ENCODE measurements at regions not wholly inside any gene's neighbourhood (a gene's known extent, or its start where the extent isn't known, plus 50 kb on each side); places are given as distances from the start of the nearest gene placed in this dataset.
"Not testable (repeated sequence)": the region's sequence is repeated elsewhere in the genome, so short reads cannot be mapped to it uniquely, and the experiment has no call there.

GRCh38 chr5:25445381-25446060 is 800.7 kb upstream of the CDH10 start:
- not testable (repeated sequence) for H3K27me3 ChIP-seq (ENCODE audit: control insufficient read depth in 5 of 5, insufficient read depth in 4 of 5, low read length in 5 of 5); H3K9ac ChIP-seq (ENCODE audit: low read length in 5 of 5)

GRCh38 chr5:25444697-25445096 is 799.9 kb upstream of the CDH10 start:
- no peak overlapping the region for H3K27ac ChIP-seq (ENCODE audit: low read depth, low read length)
- no peaks in the 10 kb centered on the region for H3K27me3 ChIP-seq (ENCODE audit: control insufficient read depth in 5 of 5, insufficient read depth in 4 of 5, low read length in 5 of 5)
- no peaks in the 10 kb centered on the region for H3K9me3 ChIP-seq (ENCODE audit: control insufficient read depth in 5 of 5, low read length in 5 of 5)
- H3K4me1 ChIP-seq (ENCODE audit: control insufficient read depth in 5 of 5, insufficient read depth in 5 of 5, low read length in 5 of 5), result no peaks in the 10 kb centered on the region
- no peaks in the 10 kb centered on the region for H3K36me3 ChIP-seq (ENCODE audit: control insufficient read depth in 5 of 5, insufficient read depth in 5 of 5, low read length in 5 of 5)
- no peak overlapping the region for H3K9ac ChIP-seq (ENCODE audit: low read length in 5 of 5)
- no peak overlapping the region for H3K4me3 ChIP-seq (ENCODE audit: low read depth in 1 of 5, low read length in 5 of 5)

More at GRCh38 chr5:25445381-25446060, 800.7 kb upstream of the CDH10 start:
- not testable (repeated sequence) for H3K27ac ChIP-seq (ENCODE audit: low read depth, low read length); H3K4me1 ChIP-seq (ENCODE audit: control insufficient read depth in 5 of 5, insufficient read depth in 5 of 5, low read length in 5 of 5); H3K9me3 ChIP-seq (ENCODE audit: control insufficient read depth in 5 of 5, low read length in 5 of 5); H3K4me3 ChIP-seq (ENCODE audit: low read depth in 1 of 5, low read length in 5 of 5); H3K36me3 ChIP-seq (ENCODE audit: control insufficient read depth in 5 of 5, insufficient read depth in 5 of 5, low read length in 5 of 5)

- no peaks in the 10 kb centered on the region for H3K27me3 ChIP-seq (ENCODE audit: control insufficient read depth in 5 of 5, insufficient read depth in 4 of 5, low read length in 5 of 5)
- no peaks in the 10 kb centered on the region for H3K9me3 ChIP-seq (ENCODE audit: control insufficient read depth in 5 of 5, low read length in 5 of 5)
- no peak overlapping the region for H3K27ac ChIP-seq (ENCODE audit: low read depth, low read length)
- H3K4me3 ChIP-seq (ENCODE audit: low read depth in 1 of 5, low read length in 5 of 5), result no peak overlapping the region
- no peaks in the 10 kb centered on the region for H3K4me1 ChIP-seq (ENCODE audit: control insufficient read depth in 5 of 5, insufficient read depth in 5 of 5, low read length in 5 of 5)
- H3K9ac ChIP-seq (ENCODE audit: low read length in 5 of 5), result no peak overlapping the region
- no peaks in the 10 kb centered on the region for H3K36me3 ChIP-seq (ENCODE audit: control insufficient read depth in 5 of 5, insufficient read depth in 5 of 5, low read length in 5 of 5)
Observed at GRCh38 chr5:25441810-25442209, 797.0 kb upstream of the CDH10 start.

GRCh38 chr5:25439025-25439424 is 794.2 kb upstream of the CDH10 start:
- H3K27me3 ChIP-seq (ENCODE audit: control insufficient read depth in 5 of 5, insufficient read depth in 4 of 5, low read length in 5 of 5), result no peaks in the 10 kb centered on the region
- H3K4me1 ChIP-seq (ENCODE audit: control insufficient read depth in 5 of 5, insufficient read depth in 5 of 5, low read length in 5 of 5), result no peaks in the 10 kb centered on the region
- H3K9me3 ChIP-seq (ENCODE audit: control insufficient read depth in 5 of 5, low read length in 5 of 5), result no peaks in the 10 kb centered on the region
- no peak overlapping the region for H3K4me3 ChIP-seq (ENCODE audit: low read depth in 1 of 5, low read length in 5 of 5)
- no peaks in the 10 kb centered on the region for H3K36me3 ChIP-seq (ENCODE audit: control insufficient read depth in 5 of 5, insufficient read depth in 5 of 5, low read length in 5 of 5)
- H3K9ac ChIP-seq (ENCODE audit: low read length in 5 of 5), result no peak overlapping the region
- H3K27ac ChIP-seq (ENCODE audit: low read depth, low read length), result no peak overlapping the region

- not testable (repeated sequence) for H3K4me3 ChIP-seq (ENCODE audit: low read depth in 1 of 5, low read length in 5 of 5); H3K27me3 ChIP-seq (ENCODE audit: control insufficient read depth in 5 of 5, insufficient read depth in 4 of 5, low read length in 5 of 5); H3K36me3 ChIP-seq (ENCODE audit: control insufficient read depth in 5 of 5, insufficient read depth in 5 of 5, low read length in 5 of 5); H3K9ac ChIP-seq (ENCODE audit: low read length in 5 of 5); H3K4me1 ChIP-seq (ENCODE audit: control insufficient read depth in 5 of 5, insufficient read depth in 5 of 5, low read length in 5 of 5); H3K27ac ChIP-seq (ENCODE audit: low read depth, low read length); H3K9me3 ChIP-seq (ENCODE audit: control insufficient read depth in 5 of 5, low read length in 5 of 5)
Observed at GRCh38 chr5:25438375-25438774, 793.6 kb upstream of the CDH10 start.

- no peak overlapping the region for H3K4me3 ChIP-seq (ENCODE audit: low read depth in 1 of 5, low read length in 5 of 5)
- no peaks in the 10 kb centered on the region for H3K27me3 ChIP-seq (ENCODE audit: control insufficient read depth in 5 of 5, insufficient read depth in 4 of 5, low read length in 5 of 5)
- H3K4me1 ChIP-seq (ENCODE audit: control insufficient read depth in 5 of 5, insufficient read depth in 5 of 5, low read length in 5 of 5), result no peaks in the 10 kb centered on the region
- H3K9ac ChIP-seq (ENCODE audit: low read length in 5 of 5), result no peak overlapping the region
- H3K9me3 ChIP-seq (ENCODE audit: control insufficient read depth in 5 of 5, low read length in 5 of 5), result no peaks in the 10 kb centered on the region
- H3K36me3 ChIP-seq (ENCODE audit: control insufficient read depth in 5 of 5, insufficient read depth in 5 of 5, low read length in 5 of 5), result no peaks in the 10 kb centered on the region
- H3K27ac ChIP-seq (ENCODE audit: low read depth, low read length), result no peak overlapping the region
Observed at GRCh38 chr5:25436452-25436851, 791.7 kb upstream of the CDH10 start.

- Histone ChIP-seq H3K9me3 (ENCODE audit: control insufficient read depth in 5 of 5, low read length in 5 of 5) (no peaks in the 10 kb centered on the region), H3K9ac (ENCODE audit: low read length in 5 of 5) (no peak overlapping the region), H3K4me1 (ENCODE audit: control insufficient read depth in 5 of 5, insufficient read depth in 5 of 5, low read length in 5 of 5) (no peaks in the 10 kb centered on the region), H3K27ac (ENCODE audit: low read depth, low read length) (no peak overlapping the region), H3K27me3 (ENCODE audit: control insufficient read depth in 5 of 5, insufficient read depth in 4 of 5, low read length in 5 of 5) (no peaks in the 10 kb centered on the region), H3K36me3 (ENCODE audit: control insufficient read depth in 5 of 5, insufficient read depth in 5 of 5, low read length in 5 of 5) (no peaks in the 10 kb centered on the region), H3K4me3 (ENCODE audit: low read depth in 1 of 5, low read length in 5 of 5) (no peak overlapping the region)
Observed at GRCh38 chr5:25435882-25436281, 791.1 kb upstream of the CDH10 start.

GRCh38 chr5:25427240-25427639 is 782.5 kb upstream of the CDH10 start:
- H3K9me3 ChIP-seq (ENCODE audit: control insufficient read depth in 5 of 5, low read length in 5 of 5), result no peaks in the 10 kb centered on the region
- no peak overlapping the region for H3K9ac ChIP-seq (ENCODE audit: low read length in 5 of 5)
- no peaks in the 10 kb centered on the region for H3K27me3 ChIP-seq (ENCODE audit: control insufficient read depth in 5 of 5, insufficient read depth in 4 of 5, low read length in 5 of 5)

GRCh38 chr5:25423271-25423670 is 778.5 kb upstream of the CDH10 start:
- no peak overlapping the region for H3K27ac ChIP-seq (ENCODE audit: low read depth, low read length)
- no peak overlapping the region for H3K4me3 ChIP-seq (ENCODE audit: low read depth in 1 of 5, low read length in 5 of 5)
- no peaks in the 10 kb centered on the region for H3K27me3 ChIP-seq (ENCODE audit: control insufficient read depth in 5 of 5, insufficient read depth in 4 of 5, low read length in 5 of 5)
- no peaks in the 10 kb centered on the region for H3K4me1 ChIP-seq (ENCODE audit: control insufficient read depth in 5 of 5, insufficient read depth in 5 of 5, low read length in 5 of 5)
- no peaks in the 10 kb centered on the region for H3K36me3 ChIP-seq (ENCODE audit: control insufficient read depth in 5 of 5, insufficient read depth in 5 of 5, low read length in 5 of 5)
- no peaks in the 10 kb centered on the region for H3K9me3 ChIP-seq (ENCODE audit: control insufficient read depth in 5 of 5, low read length in 5 of 5)
- no peak overlapping the region for H3K9ac ChIP-seq (ENCODE audit: low read length in 5 of 5)

More at GRCh38 chr5:25427240-25427639, 782.5 kb upstream of the CDH10 start:
- H3K4me3 ChIP-seq (ENCODE audit: low read depth in 1 of 5, low read length in 5 of 5), result no peak overlapping the region
- H3K4me1 ChIP-seq (ENCODE audit: control insufficient read depth in 5 of 5, insufficient read depth in 5 of 5, low read length in 5 of 5), result no peaks in the 10 kb centered on the region
- no peaks in the 10 kb centered on the region for H3K36me3 ChIP-seq (ENCODE audit: control insufficient read depth in 5 of 5, insufficient read depth in 5 of 5, low read length in 5 of 5)
- H3K27ac ChIP-seq (ENCODE audit: low read depth, low read length), result no peak overlapping the region

GRCh38 chr5:25419684-25420083 is 774.9 kb upstream of the CDH10 start:
- Histone ChIP-seq H3K36me3 (ENCODE audit: control insufficient read depth in 5 of 5, insufficient read depth in 5 of 5, low read length in 5 of 5) (no peaks in the 10 kb centered on the region), H3K9ac (ENCODE audit: low read length in 5 of 5) (no peak overlapping the region), H3K4me1 (ENCODE audit: control insufficient read depth in 5 of 5, insufficient read depth in 5 of 5, low read length in 5 of 5) (no peaks in the 10 kb centered on the region), H3K4me3 (ENCODE audit: low read depth in 1 of 5, low read length in 5 of 5) (no peak overlapping the region), H3K9me3 (ENCODE audit: control insufficient read depth in 5 of 5, low read length in 5 of 5) (peaks cover 0 to 5% (median 0%) of the 10 kb centered on the region in 5 donors), H3K27me3 (ENCODE audit: control insufficient read depth in 5 of 5, insufficient read depth in 4 of 5, low read length in 5 of 5) (no peaks in the 10 kb centered on the region), H3K27ac (ENCODE audit: low read depth, low read length) (no peak overlapping the region)
